ENCODE measurements at regions not wholly inside any gene's neighbourhood (a gene's known extent, or its start where the extent isn't known, plus 50 kb on each side); places are given as distances from the start of the nearest gene placed in this dataset.

DNA sequence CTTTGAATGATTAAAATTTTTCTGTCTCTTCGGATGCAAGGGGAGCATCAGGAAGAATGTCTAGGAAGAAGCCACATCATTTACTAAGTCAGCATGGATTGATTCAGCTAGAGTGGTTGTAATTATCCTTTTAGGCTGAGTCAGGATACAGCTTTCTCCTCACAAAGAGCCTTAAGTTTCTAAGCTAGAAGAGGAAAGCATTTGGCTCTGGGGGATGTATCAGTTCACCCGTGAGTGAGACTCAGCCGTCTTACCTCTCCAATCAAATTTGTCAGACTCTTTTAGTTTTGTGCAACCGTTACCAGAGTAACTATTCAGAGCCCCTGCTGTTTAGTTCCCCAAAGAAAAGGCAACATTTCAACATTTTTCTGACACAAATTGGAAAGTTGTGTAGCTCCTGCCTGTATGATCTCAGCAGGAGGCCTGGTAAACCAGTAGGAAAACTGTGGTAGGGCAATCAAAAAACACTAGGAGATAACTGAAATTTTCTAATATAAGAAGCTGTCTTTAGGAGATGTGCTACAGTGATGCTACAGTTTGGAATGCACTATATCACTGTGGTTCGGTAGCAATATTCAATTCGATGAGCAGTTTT is 432.4 kb upstream of the LUZP2 start:
- Mint-ChIP-seq H3K4me1 (peaks cover 6% of the 10 kb centered on the region), H3K27me3 (ENCODE audit: low read depth) (no peaks in the 10 kb centered on the region), H3K27ac (no peak overlapping the region), H3K9me3 (no peaks in the 10 kb centered on the region), H3K4me3 (no peak overlapping the region), H3K36me3 (ENCODE audit: low read depth) (no peaks in the 10 kb centered on the region)
- TF ChIP-seq, protein P1, sequence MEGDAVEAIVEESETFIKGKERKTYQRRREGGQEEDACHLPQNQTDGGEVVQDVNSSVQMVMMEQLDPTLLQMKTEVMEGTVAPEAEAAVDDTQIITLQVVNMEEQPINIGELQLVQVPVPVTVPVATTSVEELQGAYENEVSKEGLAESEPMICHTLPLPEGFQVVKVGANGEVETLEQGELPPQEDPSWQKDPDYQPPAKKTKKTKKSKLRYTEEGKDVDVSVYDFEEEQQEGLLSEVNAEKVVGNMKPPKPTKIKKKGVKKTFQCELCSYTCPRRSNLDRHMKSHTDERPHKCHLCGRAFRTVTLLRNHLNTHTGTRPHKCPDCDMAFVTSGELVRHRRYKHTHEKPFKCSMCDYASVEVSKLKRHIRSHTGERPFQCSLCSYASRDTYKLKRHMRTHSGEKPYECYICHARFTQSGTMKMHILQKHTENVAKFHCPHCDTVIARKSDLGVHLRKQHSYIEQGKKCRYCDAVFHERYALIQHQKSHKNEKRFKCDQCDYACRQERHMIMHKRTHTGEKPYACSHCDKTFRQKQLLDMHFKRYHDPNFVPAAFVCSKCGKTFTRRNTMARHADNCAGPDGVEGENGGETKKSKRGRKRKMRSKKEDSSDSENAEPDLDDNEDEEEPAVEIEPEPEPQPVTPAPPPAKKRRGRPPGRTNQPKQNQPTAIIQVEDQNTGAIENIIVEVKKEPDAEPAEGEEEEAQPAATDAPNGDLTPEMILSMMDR (IDR thresholded peaks at IDR 0.05; ENCODE audit: unreplicated experiment in 3 of 3): no peak

DNA sequence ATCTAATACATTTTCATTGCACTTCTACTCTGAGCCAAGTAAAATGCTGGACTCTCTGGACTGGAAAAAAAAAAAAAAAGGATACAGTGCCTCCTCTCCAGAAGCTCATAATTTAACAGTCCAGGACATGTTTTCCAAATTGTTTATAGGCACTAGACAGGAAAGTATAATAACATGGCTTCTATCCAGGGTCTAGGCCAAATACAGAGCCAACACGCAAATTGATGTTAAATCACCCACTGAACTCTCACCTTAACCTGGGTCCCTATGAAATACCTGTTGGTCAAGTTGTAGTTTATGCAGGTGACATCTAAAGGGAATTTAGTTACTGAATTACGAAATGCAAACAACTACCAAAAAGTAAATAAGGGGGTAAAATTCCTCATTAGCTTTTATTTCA is 428.7 kb upstream of the LUZP2 start:
- peaks cover 6% of the 10 kb centered on the region for H3K4me1 Mint-ChIP-seq
- H3K36me3 Mint-ChIP-seq (ENCODE audit: low read depth): no peaks in the 10 kb centered on the region
- H3K4me3 Mint-ChIP-seq: no peak overlapping the region
- no peaks in the 10 kb centered on the region for H3K27me3 Mint-ChIP-seq (ENCODE audit: low read depth)
- peaks cover 5% of the 10 kb centered on the region for H3K9me3 Mint-ChIP-seq
- H3K27ac Mint-ChIP-seq: no peak overlapping the region
- TF ChIP-seq, protein P1 (IDR thresholded peaks at IDR 0.05; ENCODE audit: unreplicated experiment in 3 of 3): no peak

DNA sequence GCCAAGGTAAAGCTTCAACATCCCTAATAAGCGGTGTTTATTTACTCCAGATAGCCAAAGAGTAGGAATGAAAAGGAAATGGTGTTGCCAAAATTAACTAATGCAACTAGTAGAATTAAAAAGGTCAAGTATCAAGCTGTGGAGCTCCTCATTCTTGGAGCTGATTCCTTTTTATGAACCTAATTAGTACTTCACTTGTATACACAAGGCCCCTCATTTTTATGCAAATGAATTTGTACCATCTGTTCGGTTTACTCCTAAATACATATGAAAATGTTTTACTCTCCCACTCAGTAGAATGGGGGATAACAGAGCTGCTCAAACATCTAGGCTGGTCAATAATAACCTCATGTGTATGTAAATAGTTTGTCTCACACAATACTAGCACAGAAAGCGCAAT is 426.4 kb upstream of the LUZP2 start:
- H3K4me1 Mint-ChIP-seq: peaks cover 6% of the 10 kb centered on the region
- H3K36me3 Mint-ChIP-seq (ENCODE audit: low read depth): no peaks in the 10 kb centered on the region
- TF ChIP-seq, protein P1 (IDR thresholded peaks at IDR 0.05; ENCODE audit: unreplicated experiment in 3 of 3): no peak
- no peak overlapping the region for H3K27ac Mint-ChIP-seq
- H3K27me3 Mint-ChIP-seq (ENCODE audit: low read depth): no peaks in the 10 kb centered on the region
- peaks cover 9% of the 10 kb centered on the region for H3K9me3 Mint-ChIP-seq
- H3K4me3 Mint-ChIP-seq: no peak overlapping the region

DNA sequence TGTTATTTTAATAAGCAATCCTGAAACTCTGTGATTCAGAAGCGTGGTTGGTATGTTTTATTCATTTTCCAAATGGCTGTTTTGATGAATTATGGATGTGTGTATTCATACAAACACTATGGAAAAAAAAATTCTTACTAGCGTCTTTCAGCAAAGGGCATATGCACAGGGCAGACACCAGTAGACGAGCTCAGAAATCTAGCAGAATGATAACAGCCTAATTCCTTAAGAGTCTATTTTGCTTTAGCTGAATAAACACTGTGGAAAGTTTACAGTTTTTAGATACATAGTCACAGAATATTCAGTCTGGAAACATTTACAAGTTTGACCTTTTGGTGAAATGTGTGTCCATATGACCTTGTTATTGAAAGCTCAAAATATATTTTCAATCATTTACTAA is 418.8 kb upstream of the LUZP2 start:
- H3K27ac Mint-ChIP-seq: no peak overlapping the region
- H3K9me3 Mint-ChIP-seq: peaks cover 3% of the 10 kb centered on the region
- H3K4me1 Mint-ChIP-seq: peaks cover 12% of the 10 kb centered on the region
- H3K27me3 Mint-ChIP-seq (ENCODE audit: low read depth): no peaks in the 10 kb centered on the region
- no peak overlapping the region for H3K4me3 Mint-ChIP-seq
- TF ChIP-seq, protein P1 (IDR thresholded peaks at IDR 0.05; ENCODE audit: unreplicated experiment in 3 of 3): no peak
- no peaks in the 10 kb centered on the region for H3K36me3 Mint-ChIP-seq (ENCODE audit: low read depth)

DNA sequence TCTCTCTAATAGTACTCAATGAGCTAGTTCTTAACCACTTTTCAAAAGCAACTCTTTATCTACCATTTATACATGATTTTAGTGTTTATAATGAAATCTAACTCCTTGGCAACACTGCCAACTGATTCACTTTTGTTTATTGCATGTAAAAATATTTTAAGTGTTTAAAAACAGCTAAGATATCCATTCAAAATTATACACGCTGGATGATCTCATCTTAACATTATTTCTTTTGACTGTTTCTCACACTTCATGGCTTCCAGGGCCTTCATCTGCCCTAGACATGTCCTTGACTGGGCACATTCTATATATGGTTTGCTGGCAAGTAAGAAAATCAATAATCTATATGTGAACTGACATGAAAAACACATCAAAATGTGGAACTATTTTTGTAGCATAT is 414.6 kb upstream of the LUZP2 start:
- Mint-ChIP-seq H3K9me3 (no peaks in the 10 kb centered on the region), H3K27ac (no peak overlapping the region)
- TF ChIP-seq, protein P1 (IDR thresholded peaks at IDR 0.05; ENCODE audit: unreplicated experiment in 3 of 3): no peak

DNA sequence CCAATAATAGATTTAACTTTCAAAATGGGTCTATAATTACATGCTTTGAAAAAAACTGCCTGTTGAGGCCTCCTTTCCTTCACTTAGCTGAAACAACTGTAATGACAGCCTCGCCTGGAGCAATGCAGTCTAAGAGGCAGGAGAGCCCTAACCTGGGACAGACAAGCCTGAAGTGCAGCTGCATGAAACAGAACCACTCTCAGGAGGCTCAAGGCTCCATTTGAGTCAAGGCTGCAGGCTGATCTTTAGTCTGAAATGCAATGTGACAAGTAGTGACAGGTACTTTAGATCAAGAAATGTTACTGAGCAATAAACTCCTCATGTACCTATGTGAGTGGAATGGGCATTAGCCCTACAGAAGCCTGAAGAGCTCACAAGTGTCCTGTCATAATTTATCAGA is 414.0 kb upstream of the LUZP2 start:
- Mint-ChIP-seq H3K27me3 (ENCODE audit: low read depth) (no peaks in the 10 kb centered on the region), H3K4me3 (no peak overlapping the region), H3K36me3 (ENCODE audit: low read depth) (no peaks in the 10 kb centered on the region), H3K9me3 (no peaks in the 10 kb centered on the region), H3K27ac (no peak overlapping the region), H3K4me1 (peaks cover 17% of the 10 kb centered on the region)
- TF ChIP-seq, protein P1 (IDR thresholded peaks at IDR 0.05; ENCODE audit: unreplicated experiment in 3 of 3): no peak

More for the DNA sequence above, 414.6 kb upstream of the LUZP2 start:
- peaks cover 16% of the 10 kb centered on the region for H3K4me1 Mint-ChIP-seq
- H3K27me3 Mint-ChIP-seq (ENCODE audit: low read depth): no peaks in the 10 kb centered on the region
- no peaks in the 10 kb centered on the region for H3K36me3 Mint-ChIP-seq (ENCODE audit: low read depth)
- H3K4me3 Mint-ChIP-seq: no peak overlapping the region
